Fibroblast of gingiva (primary cell): ENCODE measurements at regions not wholly inside any gene's neighbourhood (a gene's known extent, or its start where the extent isn't known, plus 50 kb on each side); places are given as distances from the start of the nearest gene placed in this dataset.
A peak's percentile ranks its signal among the peaks of the same experiment; 100 is the strongest.
"Not testable (repeated sequence)": the region's sequence is repeated elsewhere in the genome, so short reads cannot be mapped to it uniquely, and the experiment has no call there.

ENCODE experiments used
- DNase-seq: peaks from one replicate; pipeline ENCODE4 v3.0.0-alpha.2; 2011; ENCODE audit warnings: low read depth

GRCh38 chr6:19976411-19977129 is 139.4 kb downstream of the ID4 start:
- DNase-seq = no peak

GRCh38 chr6:19979059-19979458 is 141.9 kb downstream of the ID4 start:
- DNase-seq = peak; percentile 4

GRCh38 chr6:19979986-19980385 is 142.8 kb downstream of the ID4 start:
- DNase-seq = no peak

- no peak for DNase-seq
Observed at GRCh38 chr6:19983374-19983773, 146.2 kb downstream of the ID4 start.

GRCh38 chr6:19986691-19987438 is 149.7 kb downstream of the ID4 start:
- no peak for DNase-seq

- DNase-seq = no peak
Observed at GRCh38 chr6:19988555-19988954, 151.4 kb downstream of the ID4 start.

GRCh38 chr6:19991176-19991575 is 154.0 kb downstream of the ID4 start:
- DNase-seq = no peak

- DNase-seq = no peak
Observed at GRCh38 chr6:19994909-19995308, 157.7 kb downstream of the ID4 start.

GRCh38 chr6:19995575-19996257 is 158.5 kb downstream of the ID4 start:
- no peak for DNase-seq

GRCh38 chr6:19997104-19997503 is 159.9 kb downstream of the ID4 start:
- no peak for DNase-seq

- DNase-seq = no peak
Observed at GRCh38 chr6:19998541-19998940, 161.4 kb downstream of the ID4 start.

GRCh38 chr6:19999319-20000191 is 162.4 kb downstream of the ID4 start:
- no peak for DNase-seq

GRCh38 chr6:20001286-20001685 is 164.1 kb downstream of the ID4 start:
- no peak for DNase-seq

GRCh38 chr6:20006037-20006436 is 168.9 kb downstream of the ID4 start:
- no peak for DNase-seq

GRCh38 chr6:20008131-20008530 is 171.0 kb downstream of the ID4 start:
- no peak for DNase-seq

- no peak for DNase-seq
Observed at GRCh38 chr6:20013066-20013861, 176.1 kb downstream of the ID4 start.

- no peak for DNase-seq
Observed at GRCh38 chr6:20014508-20014907, 177.3 kb downstream of the ID4 start.

- DNase-seq = no peak
Observed at GRCh38 chr6:20020526-20020925, 183.4 kb downstream of the ID4 start.

- DNase-seq = no peak
Observed at GRCh38 chr6:20021795-20022194, 184.6 kb downstream of the ID4 start.

- DNase-seq = not testable (repeated sequence)
Observed at GRCh38 chr6:20023549-20024315, 186.6 kb downstream of the ID4 start.

GRCh38 chr6:20024316-20024673 is 187.1 kb downstream of the ID4 start:
- no peak for DNase-seq
